ENCODE measurements at regions not wholly inside any gene's neighbourhood (a gene's known extent, or its start where the extent isn't known, plus 50 kb on each side); places are given as distances from the start of the nearest gene placed in this dataset.

GRCh38 chr2:81087646-81088045 lies 783.1 kb upstream of the LRRTM1 start:
- peaks cover 5% of the 10 kb centered on the region for H3K9me3 Mint-ChIP-seq
- no peaks in the 10 kb centered on the region for H3K36me3 Mint-ChIP-seq
- H3K4me3 Mint-ChIP-seq, result no peak overlapping the region
- H3K4me1 Mint-ChIP-seq, result no peaks in the 10 kb centered on the region
- no peak for DNase-seq
- H3K27me3 Mint-ChIP-seq, result no peaks in the 10 kb centered on the region
- no peak overlapping the region for H3K27ac Mint-ChIP-seq
- CTCF ChIA-PET, result no interaction called here

- Mint-ChIP-seq H3K36me3 (no peaks in the 10 kb centered on the region), H3K27ac (no peak overlapping the region), H3K4me3 (no peak overlapping the region), H3K27me3 (no peaks in the 10 kb centered on the region), H3K4me1 (no peaks in the 10 kb centered on the region), H3K9me3 (peaks cover 10% of the 10 kb centered on the region)
- CTCF ChIA-PET, result no interaction called here
- no peak for DNase-seq
Observed at GRCh38 chr2:81084101-81084500, 779.5 kb upstream of the LRRTM1 start.

DNA sequence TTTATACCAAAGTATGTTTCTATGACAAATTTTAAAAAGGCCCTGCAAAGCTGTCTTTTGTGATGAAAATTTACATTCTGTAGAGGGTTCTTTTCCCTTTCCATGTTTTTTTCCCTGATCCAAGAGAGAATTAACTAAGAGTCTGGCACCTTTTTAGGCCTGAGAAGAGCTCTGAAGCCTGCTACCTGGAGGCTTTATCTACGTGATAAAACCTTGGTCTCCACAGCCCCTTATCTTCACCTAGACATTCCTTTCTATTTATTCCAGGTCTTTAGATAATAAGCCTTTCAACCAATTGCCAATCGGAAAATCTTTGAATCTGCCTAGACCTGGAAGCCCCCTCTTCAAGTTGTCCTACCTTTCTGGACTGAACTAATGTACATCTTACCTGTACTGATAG lies 774.1 kb upstream of the LRRTM1 start:
- H3K27me3 Mint-ChIP-seq, result no peaks in the 10 kb centered on the region
- CTCF ChIA-PET, result no interaction called here
- no peaks in the 10 kb centered on the region for H3K4me1 Mint-ChIP-seq
- no peak overlapping the region for H3K27ac Mint-ChIP-seq
- H3K36me3 Mint-ChIP-seq, result no peaks in the 10 kb centered on the region
- no peak overlapping the region for H3K4me3 Mint-ChIP-seq
- H3K9me3 Mint-ChIP-seq, result peaks cover 11% of the 10 kb centered on the region
- DNase-seq, result no peak

DNA sequence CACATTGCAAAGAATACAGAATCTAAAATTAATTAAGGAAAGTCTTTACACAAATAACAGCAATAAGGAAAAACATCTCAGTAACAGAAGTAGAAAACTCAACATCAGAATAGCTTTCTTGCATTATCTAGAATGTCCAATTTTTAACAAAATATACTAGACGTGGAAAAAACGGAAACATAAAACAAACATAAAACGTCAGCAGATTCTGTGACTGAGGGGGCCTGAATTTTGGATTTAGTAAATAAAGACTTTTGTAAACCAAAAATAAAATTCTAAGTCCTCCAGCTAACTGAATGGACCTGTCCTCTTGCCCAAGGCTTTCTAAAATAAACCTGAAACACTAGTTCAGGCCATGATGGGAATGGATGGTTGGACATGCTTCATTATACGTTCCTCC lies 773.5 kb upstream of the LRRTM1 start:
- Mint-ChIP-seq H3K27me3 (no peaks in the 10 kb centered on the region), H3K36me3 (no peaks in the 10 kb centered on the region), H3K9me3 (peaks cover 11% of the 10 kb centered on the region), H3K27ac (no peak overlapping the region), H3K4me1 (no peaks in the 10 kb centered on the region), H3K4me3 (no peak overlapping the region)
- CTCF ChIA-PET, result no interaction called here
- DNase-seq, result no peak

DNA sequence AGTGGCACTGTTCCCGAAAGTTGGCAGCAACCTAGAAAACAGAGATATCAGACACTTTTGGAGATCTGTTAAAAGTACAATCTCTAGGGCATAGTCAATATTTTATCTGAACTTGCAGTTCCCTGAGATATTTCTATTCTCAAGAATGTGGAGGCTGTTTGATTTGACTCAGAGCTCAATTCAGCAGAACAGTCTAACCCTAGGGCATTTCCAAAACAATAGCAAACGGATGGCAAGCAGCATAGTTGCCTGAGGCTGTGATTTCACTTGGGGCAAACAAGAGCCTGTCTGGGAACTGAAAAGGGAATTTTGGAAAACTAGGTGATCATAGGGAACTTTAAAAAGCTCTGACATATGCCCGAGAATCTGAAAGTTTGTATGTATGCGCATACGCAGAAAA lies 772.8 kb upstream of the LRRTM1 start:
- H3K4me3 Mint-ChIP-seq, result no peak overlapping the region
- no peaks in the 10 kb centered on the region for H3K36me3 Mint-ChIP-seq
- DNase-seq, result no peak
- peaks cover 11% of the 10 kb centered on the region for H3K9me3 Mint-ChIP-seq
- H3K27ac Mint-ChIP-seq, result no peak overlapping the region
- no peaks in the 10 kb centered on the region for H3K27me3 Mint-ChIP-seq
- CTCF ChIA-PET, result no interaction called here
- H3K4me1 Mint-ChIP-seq, result no peaks in the 10 kb centered on the region

DNA sequence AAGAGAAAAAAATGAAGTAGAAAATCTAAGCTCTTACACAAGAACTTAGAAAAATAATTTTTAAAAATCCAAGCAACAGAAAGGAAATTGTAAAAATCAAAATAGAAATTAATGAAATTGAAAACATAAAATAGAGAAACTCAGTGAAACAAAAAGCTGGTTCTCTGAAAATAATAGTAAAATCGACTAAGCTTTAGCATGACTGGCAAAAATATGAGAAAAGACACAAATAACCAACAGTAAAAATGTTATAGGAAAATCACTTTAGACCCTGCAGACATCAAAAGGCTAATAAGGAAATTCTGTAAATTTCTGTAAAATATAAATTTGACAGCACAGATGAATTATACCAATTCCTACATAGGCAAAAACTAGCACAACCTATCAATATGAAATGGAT lies 768.9 kb upstream of the LRRTM1 start:
- CTCF ChIA-PET, result no interaction called here
- Mint-ChIP-seq H3K9me3 (peaks cover 9% of the 10 kb centered on the region), H3K27ac (no peak overlapping the region), H3K4me1 (no peaks in the 10 kb centered on the region), H3K4me3 (no peak overlapping the region), H3K36me3 (no peaks in the 10 kb centered on the region), H3K27me3 (no peaks in the 10 kb centered on the region)
- DNase-seq, result no peak

DNA sequence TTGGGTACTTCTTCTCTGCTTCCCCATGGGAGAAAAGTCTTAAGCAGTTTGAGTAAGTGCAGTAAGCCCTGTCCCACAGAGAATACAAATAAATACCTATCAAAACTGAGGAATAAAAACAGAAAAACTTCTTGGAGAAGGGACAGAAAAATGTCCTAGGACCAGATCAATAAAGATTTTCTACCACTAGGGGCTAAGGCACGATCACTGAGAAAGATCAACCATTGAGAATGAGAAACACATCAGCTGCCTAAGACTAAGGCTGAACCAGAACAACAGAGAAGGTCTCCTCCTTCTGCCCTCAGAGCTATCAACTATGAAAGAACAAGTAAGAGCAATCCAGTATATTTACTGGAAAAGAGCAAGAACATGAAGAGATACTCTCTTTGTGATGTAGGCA lies 763.6 kb upstream of the LRRTM1 start:
- Mint-ChIP-seq H3K27me3 (no peaks in the 10 kb centered on the region), H3K4me3 (no peak overlapping the region), H3K9me3 (peaks cover 10% of the 10 kb centered on the region), H3K36me3 (no peaks in the 10 kb centered on the region), H3K27ac (no peak overlapping the region), H3K4me1 (no peaks in the 10 kb centered on the region)
- CTCF ChIA-PET, result no interaction called here
- no peak for DNase-seq

- no peaks in the 10 kb centered on the region for H3K36me3 Mint-ChIP-seq
- DNase-seq, result no peak
- no peaks in the 10 kb centered on the region for H3K4me1 Mint-ChIP-seq
- CTCF ChIA-PET, result interaction anchor here (0.6 kb wide), 1 partner anchor 13 kb away, joined by 3 read pairs; no protein-coding TSS in a partner anchor
- H3K4me3 Mint-ChIP-seq, result no peak overlapping the region
- H3K9me3 Mint-ChIP-seq, result peaks cover 12% of the 10 kb centered on the region
- no peaks in the 10 kb centered on the region for H3K27me3 Mint-ChIP-seq
- H3K27ac Mint-ChIP-seq, result no peak overlapping the region
Observed at GRCh38 chr2:81061016-81061415, 756.5 kb upstream of the LRRTM1 start.

GRCh38 chr2:81050580-81051095 lies 746.1 kb upstream of the LRRTM1 start:
- no peak overlapping the region for H3K27ac Mint-ChIP-seq
- DNase-seq, result no peak
- peaks cover 15% of the 10 kb centered on the region for H3K9me3 Mint-ChIP-seq
- H3K36me3 Mint-ChIP-seq, result no peaks in the 10 kb centered on the region
- H3K4me1 Mint-ChIP-seq, result no peaks in the 10 kb centered on the region
- CTCF ChIA-PET, result no interaction called here
- no peak overlapping the region for H3K4me3 Mint-ChIP-seq
- no peaks in the 10 kb centered on the region for H3K27me3 Mint-ChIP-seq

DNA sequence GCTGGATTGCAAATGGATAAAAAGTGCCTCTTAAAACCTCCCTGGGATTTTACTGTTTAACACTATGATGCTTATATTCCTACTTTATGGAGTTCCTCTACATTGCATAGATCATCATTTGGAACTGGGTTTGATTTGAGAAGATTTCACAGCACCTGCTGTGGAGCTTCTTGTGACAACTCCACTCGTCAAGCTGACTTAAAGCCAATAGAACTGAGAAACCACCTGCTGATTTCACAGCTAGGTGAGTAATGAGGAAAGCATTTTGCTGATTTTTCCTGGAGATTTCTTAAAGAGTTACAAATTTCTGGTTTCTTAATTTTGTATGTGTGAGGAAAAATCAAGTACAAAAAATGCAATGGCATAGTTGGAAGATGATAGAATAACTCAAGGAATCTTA lies 739.1 kb upstream of the LRRTM1 start:
- CTCF ChIA-PET, result no interaction called here
- Mint-ChIP-seq H3K4me1 (no peaks in the 10 kb centered on the region), H3K4me3 (no peak overlapping the region), H3K27ac (no peak overlapping the region), H3K9me3 (peaks cover 8% of the 10 kb centered on the region), H3K27me3 (no peaks in the 10 kb centered on the region), H3K36me3 (no peaks in the 10 kb centered on the region)
- DNase-seq, result no peak

- CTCF ChIA-PET, result no interaction called here
- DNase-seq, result no peak
- H3K4me3 Mint-ChIP-seq, result no peak overlapping the region
- no peaks in the 10 kb centered on the region for H3K27me3 Mint-ChIP-seq
- H3K4me1 Mint-ChIP-seq, result no peaks in the 10 kb centered on the region
- no peak overlapping the region for H3K27ac Mint-ChIP-seq
- H3K9me3 Mint-ChIP-seq, result peaks cover 16% of the 10 kb centered on the region
- H3K36me3 Mint-ChIP-seq, result no peaks in the 10 kb centered on the region
Observed at GRCh38 chr2:81007104-81007503, 702.6 kb upstream of the LRRTM1 start.

GRCh38 chr2:81002906-81003305 lies 698.4 kb upstream of the LRRTM1 start:
- peaks cover 25% of the 10 kb centered on the region for H3K9me3 Mint-ChIP-seq
- CTCF ChIA-PET, result no interaction called here
- no peak for DNase-seq
- H3K27ac Mint-ChIP-seq, result no peak overlapping the region
- no peak overlapping the region for H3K4me3 Mint-ChIP-seq
- H3K4me1 Mint-ChIP-seq, result no peaks in the 10 kb centered on the region
- no peaks in the 10 kb centered on the region for H3K27me3 Mint-ChIP-seq
- H3K36me3 Mint-ChIP-seq, result no peaks in the 10 kb centered on the region

GRCh38 chr2:80987466-80987865 lies 682.9 kb upstream of the LRRTM1 start:
- no peaks in the 10 kb centered on the region for H3K36me3 Mint-ChIP-seq
- no peak overlapping the region for H3K27ac Mint-ChIP-seq
- H3K4me1 Mint-ChIP-seq, result no peaks in the 10 kb centered on the region
- CTCF ChIA-PET, result no interaction called here
- no peaks in the 10 kb centered on the region for H3K27me3 Mint-ChIP-seq
- H3K4me3 Mint-ChIP-seq, result no peak overlapping the region
- peaks cover 21% of the 10 kb centered on the region for H3K9me3 Mint-ChIP-seq
- no peak for DNase-seq

DNA sequence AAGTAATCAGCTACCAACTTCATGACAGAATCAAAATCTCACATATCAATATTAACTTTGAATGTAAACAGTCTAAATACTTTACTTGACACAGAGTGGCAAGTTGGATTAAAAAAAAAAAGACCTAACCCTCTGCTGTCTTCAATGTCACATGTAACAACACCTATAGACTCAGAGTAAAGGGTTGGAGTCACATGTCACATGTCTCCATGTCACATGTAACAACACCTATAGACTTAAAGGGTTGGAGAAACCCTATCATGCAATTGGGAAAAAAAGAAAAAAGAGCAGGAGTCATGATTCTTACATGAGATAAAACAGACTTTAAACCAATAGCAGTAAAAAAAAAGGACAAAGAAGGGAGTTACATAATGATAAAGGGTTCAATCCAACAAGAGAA lies 665.3 kb upstream of the LRRTM1 start:
- H3K9me3 Mint-ChIP-seq, result peaks cover 36% of the 10 kb centered on the region
- H3K36me3 Mint-ChIP-seq, result no peaks in the 10 kb centered on the region
- H3K27me3 Mint-ChIP-seq, result no peaks in the 10 kb centered on the region
- CTCF ChIA-PET, result interaction anchor here (0.9 kb wide), 1 partner anchor 10 kb away, joined by 3 read pairs; no protein-coding TSS in a partner anchor
- no peaks in the 10 kb centered on the region for H3K4me1 Mint-ChIP-seq
- no peak for DNase-seq
- H3K4me3 Mint-ChIP-seq, result no peak overlapping the region
- H3K27ac Mint-ChIP-seq, result no peak overlapping the region

- H3K4me1 Mint-ChIP-seq, result no peaks in the 10 kb centered on the region
- no peak overlapping the region for H3K27ac Mint-ChIP-seq
- no peaks in the 10 kb centered on the region for H3K36me3 Mint-ChIP-seq
- peaks cover 36% of the 10 kb centered on the region for H3K9me3 Mint-ChIP-seq
- no peaks in the 10 kb centered on the region for H3K27me3 Mint-ChIP-seq
- CTCF ChIA-PET, result no interaction called here
- no peak overlapping the region for H3K4me3 Mint-ChIP-seq
- no peak for DNase-seq
Observed at GRCh38 chr2:80968450-80968849, 663.9 kb upstream of the LRRTM1 start.

DNA sequence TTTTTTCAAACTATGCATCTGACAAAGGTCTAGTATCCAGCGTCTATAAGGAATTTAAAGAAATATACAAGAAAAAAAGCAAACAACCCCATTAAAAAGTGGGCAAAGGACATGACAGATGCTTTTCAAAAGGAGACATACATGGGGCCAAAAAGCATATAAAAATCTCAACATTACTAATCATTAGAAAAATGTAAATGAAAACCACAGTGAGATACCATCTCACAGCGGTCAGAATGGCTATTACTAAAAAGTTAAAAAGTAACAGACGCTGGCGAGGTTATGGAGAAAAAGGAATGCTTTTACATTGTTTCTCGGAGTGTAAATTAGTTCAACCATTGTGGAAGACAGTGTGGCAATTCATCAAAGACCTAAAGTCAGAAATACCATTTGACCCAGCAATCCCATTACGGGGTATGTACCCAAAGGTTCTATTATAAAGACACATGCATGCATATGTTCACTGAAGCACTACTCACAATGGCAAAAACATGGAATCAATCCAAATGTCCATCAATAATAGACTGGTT lies 643.1 kb upstream of the LRRTM1 start:
- H3K9me3 Mint-ChIP-seq, result peaks cover 12% of the 10 kb centered on the region
- H3K4me3 Mint-ChIP-seq, result no peak overlapping the region
- no peak for DNase-seq
- H3K36me3 Mint-ChIP-seq, result no peaks in the 10 kb centered on the region
- H3K27me3 Mint-ChIP-seq, result no peaks in the 10 kb centered on the region
- H3K27ac Mint-ChIP-seq, result no peak overlapping the region
- H3K4me1 Mint-ChIP-seq, result no peaks in the 10 kb centered on the region
- CTCF ChIA-PET, result no interaction called here
